H1 (cell line): ENCODE measurements at regions not wholly inside any gene's neighbourhood (a gene's known extent, or its start where the extent isn't known, plus 50 kb on each side); places are given as distances from the start of the nearest gene placed in this dataset.

Experiments used
- CTCF ChIA-PET: fragments of 300-600 bp; sonication (Branson Sonifier 250); formaldehyde crosslinking; loops from one replicate; lab custom pipeline; 2021; ENCODE audit not compliant: partially characterized antibody; lab: Charles Lee
- POLR2A ChIA-PET: fragments of 300-600 bp; sonication (Branson Sonifier 250); formaldehyde crosslinking; loops from one replicate; lab custom pipeline; 2021; ENCODE audit warnings: inconsistent platforms; ENCODE audit not compliant: partially characterized antibody; lab: Charles Lee
- DNase-seq, 2 experiments: peaks; one replicate each; pipeline versions ENCODE4 v3.0.0 to v3.0.0-alpha.2; 2010 to 2022; ENCODE audit warnings: low spot score in 2 of 2, low read depth in 1 of 2, mixed read lengths in 1 of 2
- FAIRE-seq: peaks from 2 replicates; lab custom pipeline; 2011; peaks lifted over from hg19 to GRCh38; lab: Jason Lieb, UNC
- H2AFZ ChIP-seq: 2 replicates; pipeline ENCODE4 v1.8.1; 2012; ENCODE audit warnings: low read length, inconsistent platforms
- H2AK5ac ChIP-seq: 2 replicates; pipeline ENCODE4 v1.6.1; 2013; ENCODE audit warnings: low read depth, low read length
- H2BK120ac ChIP-seq: replicated peaks from 2 replicates; pipeline ENCODE3; 2013; ENCODE audit warnings: low read depth, low read length, inconsistent platforms
- H2BK12ac ChIP-seq: 2 replicates; pipeline ENCODE4 v1.6.1; 2013; ENCODE audit warnings: low read depth, low read length
- H2BK15ac ChIP-seq: 2 replicates; pipeline ENCODE4 v1.6.1; 2013; ENCODE audit warnings: low read length
- H2BK20ac ChIP-seq: 2 replicates; pipeline ENCODE4 v1.6.1; 2013; ENCODE audit warnings: low read length
- H2BK5ac ChIP-seq: 2 replicates; pipeline ENCODE4 v1.6.1; 2013; ENCODE audit warnings: low read depth, low read length
- H3K14ac ChIP-seq: 2 replicates; pipeline ENCODE4 v1.6.1; 2013; ENCODE audit warnings: inconsistent platforms; ENCODE audit not compliant: insufficient read length
- H3K18ac ChIP-seq: 2 replicates; pipeline ENCODE4 v1.6.1; 2013; ENCODE audit warnings: low read length; ENCODE audit errors: extremely low read depth
- H3K23ac ChIP-seq: 2 replicates; pipeline ENCODE4 v1.6.1; 2013; ENCODE audit warnings: inconsistent platforms; ENCODE audit not compliant: insufficient read length
- H3K23me2 ChIP-seq: 2 replicates; pipeline ENCODE4 v1.6.1; 2013; ENCODE audit warnings: low read depth, low read length
- H3K27ac ChIP-seq: 2 replicates; pipeline ENCODE4 v1.6.1; 2011; ENCODE audit warnings: low read depth, low read length, inconsistent platforms
- H3K27me3 ChIP-seq, 4 experiments: replicated peaks in 1 of 4; 1 replicate in 1 of 4; 2 replicates in 3 of 4; pipeline versions ENCODE4 v1.6.1 to v1.8.1; 2011 to 2013; ENCODE audit warnings: low read length in 3 of 4, mild to moderate bottlenecking in 3 of 4, inconsistent platforms in 2 of 4, mixed read lengths in 2 of 4, moderate library complexity in 1 of 4; ENCODE audit not compliant: control insufficient read depth in 3 of 4, insufficient read depth in 3 of 4; ENCODE audit errors: extremely low read depth in 1 of 4
- H3K36me3 ChIP-seq, 4 experiments: 2 replicates each; pipeline versions ENCODE4 v1.6.1 to v1.8.1; 2011 to 2013; ENCODE audit warnings: mild to moderate bottlenecking in 4 of 4, low read length in 3 of 4, moderate library complexity in 2 of 4, control low read depth in 1 of 4, inconsistent platforms in 1 of 4; ENCODE audit not compliant: insufficient read depth in 4 of 4, control insufficient read depth in 2 of 4
- H3K4ac ChIP-seq: replicated peaks from 2 replicates; pipeline ENCODE3; 2013; ENCODE audit warnings: low read length, low read depth, mixed read lengths, inconsistent platforms; ENCODE audit not compliant: insufficient read length
- H3K4me1 ChIP-seq, 4 experiments: replicated peaks in 1 of 4; 1 replicate in 1 of 4; 2 replicates in 3 of 4; pipeline versions ENCODE4 v1.6.1 to v1.8.1; 2011 to 2013; ENCODE audit warnings: low read length in 3 of 4, inconsistent platforms in 2 of 4, mixed read lengths in 1 of 4; ENCODE audit not compliant: insufficient read depth in 4 of 4, control insufficient read depth in 3 of 4
- H3K4me2 ChIP-seq, 2 experiments: 2 replicates each; pipeline versions ENCODE4 v1.6.1 to v1.8.1; 2011 to 2013; ENCODE audit warnings: low read depth in 2 of 2, low read length in 2 of 2, control low read depth in 1 of 2, inconsistent platforms in 1 of 2, mild to moderate bottlenecking in 1 of 2; ENCODE audit not compliant: insufficient read depth in 1 of 2
- H3K4me3 ChIP-seq, 4 experiments: fragments of 200-600, 300-600 bp in 1 of 4; sonication (generic), shearing (Covaris generic), sonication (Bioruptor Twin) in 1 of 4; 2 replicates each; pipeline versions ENCODE4 v1.5.1 to v1.8.1; 2011 to 2016; ENCODE audit warnings: low read length in 4 of 4, low read depth in 3 of 4, control low read depth in 2 of 4, inconsistent platforms in 2 of 4, mild to moderate bottlenecking in 2 of 4, mixed read lengths in 1 of 4, moderate library complexity in 1 of 4; ENCODE audit not compliant: insufficient read depth in 2 of 4; ENCODE audit errors: extremely low read depth in 1 of 4
- H3K56ac ChIP-seq: replicated peaks from 2 replicates; pipeline ENCODE3; 2013; ENCODE audit warnings: low read depth, mild to moderate bottlenecking, mixed read lengths, low read length, inconsistent platforms; ENCODE audit not compliant: insufficient read length
- H3K79me1 ChIP-seq: 2 replicates; pipeline ENCODE4 v1.6.1; 2013; ENCODE audit warnings: low read depth, low read length, control low read depth
- H3K79me2 ChIP-seq, 2 experiments: 2 replicates each; pipeline versions ENCODE4 v1.6.1 to v1.8.1; 2012 to 2013; ENCODE audit warnings: low read length in 2 of 2, mild to moderate bottlenecking in 2 of 2, inconsistent platforms in 1 of 2; ENCODE audit not compliant: insufficient read depth in 2 of 2, control insufficient read depth in 1 of 2
- H3K9ac ChIP-seq, 4 experiments: replicated peaks in 1 of 4; 1 replicate in 1 of 4; 2 replicates in 3 of 4; pipeline versions ENCODE4 v1.6.1 to v1.8.1; 2011 to 2013; ENCODE audit warnings: low read depth in 3 of 4, low read length in 3 of 4, control low read depth in 2 of 4, mild to moderate bottlenecking in 2 of 4, moderate library complexity in 2 of 4, inconsistent platforms in 1 of 4; ENCODE audit errors: extremely low read depth in 1 of 4
- H3K9me3 ChIP-seq, 2 experiments: 2 replicates each; pipeline versions ENCODE4 v1.6.1 to v1.8.1; 2012 to 2013; ENCODE audit warnings: mild to moderate bottlenecking in 2 of 2, moderate library complexity in 2 of 2, control low read depth in 1 of 2, inconsistent platforms in 1 of 2, low read depth in 1 of 2, low read length in 1 of 2, mixed read lengths in 1 of 2; ENCODE audit not compliant: insufficient read depth in 2 of 2
- H4K20me1 ChIP-seq, 2 experiments: replicated peaks in 1 of 2; 2 replicates each; pipeline versions ENCODE3 to v1.8.1; 2011 to 2013; ENCODE audit warnings: inconsistent platforms in 2 of 2, low read length in 2 of 2, mild to moderate bottlenecking in 1 of 2; ENCODE audit not compliant: insufficient read depth in 2 of 2, control insufficient read depth in 1 of 2
- H4K5ac ChIP-seq: 2 replicates; pipeline ENCODE4 v1.6.1; 2013; ENCODE audit warnings: low read length, low read depth, mixed read lengths, inconsistent platforms; ENCODE audit not compliant: insufficient read length
- H4K8ac ChIP-seq: 2 replicates; pipeline ENCODE4 v1.8.0; 2013; ENCODE audit warnings: mild to moderate bottlenecking, moderate library complexity, low read length, inconsistent platforms; ENCODE audit not compliant: insufficient read depth; ENCODE audit errors: extremely low read depth
- H4K91ac ChIP-seq: replicated peaks from 2 replicates; pipeline ENCODE3; 2013; ENCODE audit warnings: low read length, mixed read lengths, inconsistent platforms; ENCODE audit not compliant: insufficient read length
- CHD1 ChIP-seq: IDR thresholded peaks from 2 replicates; pipeline ENCODE4 v1.6.1; 2012; ENCODE audit warnings: low read depth, low read length, improper control_type of control experiment
- CHD2 ChIP-seq: IDR thresholded peaks from 2 replicates; pipeline ENCODE4 v1.6.1; 2012; ENCODE audit warnings: low read length, improper control_type of control experiment
- EZH2 ChIP-seq: fragments of 200-600 bp; sonication (generic); IDR thresholded peaks from 2 replicates; pipeline ENCODE4 v1.7.1; 2012; ENCODE audit warnings: low read depth, mild to moderate bottlenecking, moderate library complexity, low read length, inconsistent platforms; ENCODE audit not compliant: severe bottlenecking
- JUND ChIP-seq: IDR thresholded peaks from 2 replicates; pipeline ENCODE4 v1.6.1; 2011; ENCODE audit warnings: mild to moderate bottlenecking, improper control_type of control experiment, low read length
- NANOG ChIP-seq: IDR thresholded peaks from 2 replicates; pipeline ENCODE4 v1.6.1; 2011; ENCODE audit warnings: low read length, low read depth, mild to moderate bottlenecking, inconsistent platforms; ENCODE audit not compliant: insufficient read depth, poor library complexity, severe bottlenecking
- NRF1 ChIP-seq: IDR thresholded peaks from 2 replicates; pipeline ENCODE4 v1.6.1; 2011; ENCODE audit warnings: mild to moderate bottlenecking, low read depth, low read length, improper control_type of control experiment
- POLR2AphosphoS5 ChIP-seq: IDR thresholded peaks from 2 replicates; pipeline ENCODE4 v1.6.1; 2011; ENCODE audit warnings: low read depth, low read length
- RAD21 ChIP-seq, 2 experiments: IDR thresholded peaks in 1 of 2; conservative IDR thresholded peaks in 1 of 2; 2 replicates each; pipeline ENCODE4 v1.6.1; 2011; ENCODE audit warnings: low read depth in 2 of 2, low read length in 2 of 2, improper control_type of control experiment in 1 of 2, inconsistent platforms in 1 of 2, mild to moderate bottlenecking in 1 of 2, moderate library complexity in 1 of 2
- WGBS, 2 experiments: shearing (Covaris generic) in 1 of 2; methylation state at CpG; one replicate each; pipeline versions ENCODE4 v1.1.6 to v1.1.7; 2013 to 2015; ENCODE audit warnings: low lambda C conversion rate in 2 of 2, mixed read lengths in 2 of 2, inconsistent platforms in 1 of 2, low coverage in 1 of 2, missing lambda C conversion rate in 1 of 2; ENCODE audit not compliant: insufficient replicate concordance in 2 of 2, insufficient coverage in 1 of 2, insufficient read length in 1 of 2; ENCODE audit errors: extremely low coverage in 1 of 2, missing lambda C conversion rate in 1 of 2; 5-methylcytosine and 5-hydroxymethylcytosine counted together
- TF ChIP-seq, protein P1 (sequence below): IDR thresholded peaks from 2 replicates; pipeline ENCODE4 v1.6.1; 2012; ENCODE audit warnings: inconsistent platforms
- TF ChIP-seq, protein P2 (sequence below): IDR thresholded peaks from 2 replicates; pipeline ENCODE4 v1.6.1; 2011; ENCODE audit warnings: low read length, improper control_type of control experiment

DNA sequence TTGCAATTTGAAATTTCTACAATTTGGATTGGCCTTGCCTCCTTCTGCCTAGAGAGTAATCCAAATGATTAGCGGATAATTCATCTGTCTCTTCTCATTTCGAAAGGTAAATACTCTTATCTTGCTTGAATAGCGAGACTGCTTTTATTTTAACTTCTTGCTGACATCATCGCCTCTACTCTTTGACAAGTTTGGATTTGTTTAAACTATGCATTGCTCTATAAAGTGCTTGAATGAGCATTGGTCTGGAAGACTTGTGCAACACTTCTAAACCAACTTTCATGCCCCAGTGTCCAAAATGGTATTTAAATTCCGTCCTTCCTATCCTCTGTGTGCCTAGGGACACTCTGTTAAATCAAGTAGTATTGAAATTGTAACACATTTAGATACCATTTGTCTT lies 384.1 kb upstream of the SLC35B3 start:
- Histone ChIP-seq H3K18ac (no peak overlapping the region), H4K8ac (no peak overlapping the region), H4K5ac (no peak overlapping the region), H4K20me1 (no peaks in the 10 kb centered on the region), H3K79me1 (no peaks in the 10 kb centered on the region), H3K9ac (no peak overlapping the region), H3K36me3 (no peaks in the 10 kb centered on the region), H4K91ac (no peak overlapping the region), H3K4me3 (no peak overlapping the region), H3K27ac (no peak overlapping the region), H3K4ac (no peak overlapping the region), H3K14ac (no peak overlapping the region), H3K23me2 (no peaks in the 10 kb centered on the region), H3K79me2 (no peaks in the 10 kb centered on the region), H3K23ac (no peak overlapping the region), H3K4me1 (no peaks in the 10 kb centered on the region), H2BK12ac (no peak overlapping the region), H2BK5ac (no peak overlapping the region), H2AK5ac (no peak overlapping the region), H3K56ac (no peak overlapping the region), H2BK120ac (no peak overlapping the region), H2BK15ac (no peak overlapping the region), H2AFZ (no peak overlapping the region), H3K27me3 (no peaks in the 10 kb centered on the region), H3K9me3 (no peaks in the 10 kb centered on the region), H3K4me2 (no peak overlapping the region), H2BK20ac (no peak overlapping the region)
- ChIA-PET POLR2A (no interaction called here), CTCF (no interaction called here)
- FAIRE-seq, result no peak
- 92% methylated on average over 5 of the region's 5 CpGs; no CpG with 5 or more reads in 1 of the 2 experiments for WGBS, 2 experiments
- DNase-seq, result no peak
- TF ChIP-seq, protein P1, sequence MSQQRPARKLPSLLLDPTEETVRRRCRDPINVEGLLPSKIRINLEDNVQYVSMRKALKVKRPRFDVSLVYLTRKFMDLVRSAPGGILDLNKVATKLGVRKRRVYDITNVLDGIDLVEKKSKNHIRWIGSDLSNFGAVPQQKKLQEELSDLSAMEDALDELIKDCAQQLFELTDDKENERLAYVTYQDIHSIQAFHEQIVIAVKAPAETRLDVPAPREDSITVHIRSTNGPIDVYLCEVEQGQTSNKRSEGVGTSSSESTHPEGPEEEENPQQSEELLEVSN, result no peak
- no peak for TF ChIP-seq CHD1
- TF ChIP-seq RAD21 (IDR thresholded peaks at IDR 0.05 in 1 of 2, conservative IDR thresholded peaks at IDR 0.05 in 1 of 2; ENCODE audit: low read depth in 2 of 2, low read length in 2 of 2), result no peak
- no peak for TF ChIP-seq CHD2
- TF ChIP-seq EZH2, result no peak
- TF ChIP-seq NANOG, result no peak
- TF ChIP-seq POLR2AphosphoS5, result no peak
- TF ChIP-seq JUND, result no peak
- TF ChIP-seq NRF1, result no peak
- TF ChIP-seq, protein P2, sequence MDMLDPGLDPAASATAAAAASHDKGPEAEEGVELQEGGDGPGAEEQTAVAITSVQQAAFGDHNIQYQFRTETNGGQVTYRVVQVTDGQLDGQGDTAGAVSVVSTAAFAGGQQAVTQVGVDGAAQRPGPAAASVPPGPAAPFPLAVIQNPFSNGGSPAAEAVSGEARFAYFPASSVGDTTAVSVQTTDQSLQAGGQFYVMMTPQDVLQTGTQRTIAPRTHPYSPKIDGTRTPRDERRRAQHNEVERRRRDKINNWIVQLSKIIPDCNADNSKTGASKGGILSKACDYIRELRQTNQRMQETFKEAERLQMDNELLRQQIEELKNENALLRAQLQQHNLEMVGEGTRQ, result no peak
